PFSK-1 (cell line): ENCODE measurements at regions not wholly inside any gene's neighbourhood (a gene's known extent, or its start where the extent isn't known, plus 50 kb on each side); places are given as distances from the start of the nearest gene placed in this dataset.

Experiments
- FOXP2 ChIP-seq: optimal IDR thresholded peaks from 2 replicates; pipeline ENCODE3; 2011; ENCODE audit warnings: borderline replicate concordance, control low read depth, inconsistent platforms; ENCODE audit not compliant: insufficient read depth; ENCODE audit errors: extremely low read length, extremely low read depth
- POLR2AphosphoS5 ChIP-seq: IDR thresholded peaks from 2 replicates; pipeline ENCODE4 v1.6.1; 2012; ENCODE audit warnings: low read depth, mild to moderate bottlenecking, control low read depth, low read length, moderate library complexity
- REST ChIP-seq, 2 experiments: IDR thresholded peaks; 2 replicates each; pipeline versions ENCODE4 v1.6.1 to v1.8.0; 2011 to 2012; ENCODE audit warnings: low read depth in 2 of 2, low read length in 2 of 2, control low read depth in 1 of 2, inconsistent platforms in 1 of 2, mild to moderate bottlenecking in 1 of 2, moderate library complexity in 1 of 2; ENCODE audit not compliant: insufficient read depth in 1 of 2
- SIN3A ChIP-seq: IDR thresholded peaks from 2 replicates; pipeline ENCODE4 v1.6.1; 2012; ENCODE audit warnings: mild to moderate bottlenecking, low read length, moderate library complexity, borderline replicate concordance; ENCODE audit not compliant: insufficient read depth
- TAF1 ChIP-seq: IDR thresholded peaks from 2 replicates; pipeline ENCODE4 v1.6.1; 2012; ENCODE audit warnings: low read length, control low read depth, borderline replicate concordance; ENCODE audit not compliant: insufficient read depth

- TF ChIP-seq POLR2AphosphoS5 (no peak), REST (IDR thresholded peaks at IDR 0.05; ENCODE audit: insufficient read depth in 1 of 2, low read depth in 2 of 2, low read length in 2 of 2) (no peak), TAF1 (no peak), SIN3A (no peak), FOXP2 (no peak)
Observed at GRCh38 chr11:115616971-115617370, 112.8 kb upstream of the CADM1 start.
